ENCODE measurements at regions not wholly inside any gene's neighbourhood (a gene's known extent, or its start where the extent isn't known, plus 50 kb on each side); places are given as distances from the start of the nearest gene placed in this dataset.

DNA sequence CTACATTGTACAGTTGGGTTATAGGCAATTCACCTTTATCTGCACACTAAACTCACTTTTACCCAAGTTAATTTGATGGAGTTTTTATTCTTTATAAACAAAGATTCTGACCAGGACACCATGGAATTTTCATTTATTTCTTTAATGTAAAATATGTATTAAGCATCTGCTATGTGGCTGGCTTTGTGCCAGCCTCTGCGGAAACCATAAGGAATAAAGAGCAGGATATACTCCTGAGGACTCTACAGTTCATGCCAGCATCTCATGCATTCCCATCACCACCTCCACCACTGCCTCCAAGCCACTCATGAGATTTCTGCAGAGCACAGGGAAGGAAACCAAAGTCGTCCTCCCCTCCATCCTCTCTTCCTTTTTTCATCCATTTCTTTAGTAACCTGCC is 100.0 kb upstream of the DBX1 start:
- TF ChIP-seq, protein P1, sequence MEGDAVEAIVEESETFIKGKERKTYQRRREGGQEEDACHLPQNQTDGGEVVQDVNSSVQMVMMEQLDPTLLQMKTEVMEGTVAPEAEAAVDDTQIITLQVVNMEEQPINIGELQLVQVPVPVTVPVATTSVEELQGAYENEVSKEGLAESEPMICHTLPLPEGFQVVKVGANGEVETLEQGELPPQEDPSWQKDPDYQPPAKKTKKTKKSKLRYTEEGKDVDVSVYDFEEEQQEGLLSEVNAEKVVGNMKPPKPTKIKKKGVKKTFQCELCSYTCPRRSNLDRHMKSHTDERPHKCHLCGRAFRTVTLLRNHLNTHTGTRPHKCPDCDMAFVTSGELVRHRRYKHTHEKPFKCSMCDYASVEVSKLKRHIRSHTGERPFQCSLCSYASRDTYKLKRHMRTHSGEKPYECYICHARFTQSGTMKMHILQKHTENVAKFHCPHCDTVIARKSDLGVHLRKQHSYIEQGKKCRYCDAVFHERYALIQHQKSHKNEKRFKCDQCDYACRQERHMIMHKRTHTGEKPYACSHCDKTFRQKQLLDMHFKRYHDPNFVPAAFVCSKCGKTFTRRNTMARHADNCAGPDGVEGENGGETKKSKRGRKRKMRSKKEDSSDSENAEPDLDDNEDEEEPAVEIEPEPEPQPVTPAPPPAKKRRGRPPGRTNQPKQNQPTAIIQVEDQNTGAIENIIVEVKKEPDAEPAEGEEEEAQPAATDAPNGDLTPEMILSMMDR (conservative IDR thresholded peaks at IDR 0.05 in 1 of 2, IDR thresholded peaks at IDR 0.05 in 1 of 2; ENCODE audit: extremely low read depth in 1 of 2, insufficient read depth in 1 of 2, low read depth in 1 of 2, low read length in 2 of 2) = no peak
- no peak for TF ChIP-seq EZH2 (IDR thresholded peaks at IDR 0.05; ENCODE audit: borderline replicate concordance, low read length)

All from mammary epithelial cell (primary cell).